ENCODE measurements at regions not wholly inside any gene's neighbourhood (a gene's known extent, or its start where the extent isn't known, plus 50 kb on each side); places are given as distances from the start of the nearest gene placed in this dataset.

GRCh38 chr16:79717333-79718137 lies 117.0 kb upstream of the MAF start:
- TF ChIP-seq, protein P1, sequence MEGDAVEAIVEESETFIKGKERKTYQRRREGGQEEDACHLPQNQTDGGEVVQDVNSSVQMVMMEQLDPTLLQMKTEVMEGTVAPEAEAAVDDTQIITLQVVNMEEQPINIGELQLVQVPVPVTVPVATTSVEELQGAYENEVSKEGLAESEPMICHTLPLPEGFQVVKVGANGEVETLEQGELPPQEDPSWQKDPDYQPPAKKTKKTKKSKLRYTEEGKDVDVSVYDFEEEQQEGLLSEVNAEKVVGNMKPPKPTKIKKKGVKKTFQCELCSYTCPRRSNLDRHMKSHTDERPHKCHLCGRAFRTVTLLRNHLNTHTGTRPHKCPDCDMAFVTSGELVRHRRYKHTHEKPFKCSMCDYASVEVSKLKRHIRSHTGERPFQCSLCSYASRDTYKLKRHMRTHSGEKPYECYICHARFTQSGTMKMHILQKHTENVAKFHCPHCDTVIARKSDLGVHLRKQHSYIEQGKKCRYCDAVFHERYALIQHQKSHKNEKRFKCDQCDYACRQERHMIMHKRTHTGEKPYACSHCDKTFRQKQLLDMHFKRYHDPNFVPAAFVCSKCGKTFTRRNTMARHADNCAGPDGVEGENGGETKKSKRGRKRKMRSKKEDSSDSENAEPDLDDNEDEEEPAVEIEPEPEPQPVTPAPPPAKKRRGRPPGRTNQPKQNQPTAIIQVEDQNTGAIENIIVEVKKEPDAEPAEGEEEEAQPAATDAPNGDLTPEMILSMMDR (IDR thresholded peaks at IDR 0.05) = no peak
- no peak for TF ChIP-seq POLR2A (IDR thresholded peaks at IDR 0.05)
